ENCODE measurements at regions not wholly inside any gene's neighbourhood (a gene's known extent, or its start where the extent isn't known, plus 50 kb on each side); places are given as distances from the start of the nearest gene placed in this dataset.

DNA sequence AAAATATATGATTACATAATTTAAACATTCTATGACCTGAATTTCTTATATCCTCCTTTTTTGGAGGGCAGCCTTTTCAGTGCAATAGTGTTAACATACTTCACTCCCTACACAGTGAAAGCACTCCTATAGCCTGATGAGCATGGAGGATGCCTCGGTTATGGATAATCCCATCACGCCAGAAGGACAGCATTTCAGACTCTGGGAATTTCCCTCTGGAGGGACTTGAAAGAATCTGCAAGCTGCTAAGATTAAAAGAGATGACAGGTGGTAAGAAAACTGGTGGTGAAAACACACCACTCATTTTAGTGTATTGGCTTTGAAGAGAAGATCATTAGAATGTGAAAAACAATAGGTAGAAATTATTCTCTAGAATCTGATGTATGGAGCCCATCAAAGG is 99.3 kb upstream of the LMNTD1 start (continued):
- TF ChIP-seq, protein P1, sequence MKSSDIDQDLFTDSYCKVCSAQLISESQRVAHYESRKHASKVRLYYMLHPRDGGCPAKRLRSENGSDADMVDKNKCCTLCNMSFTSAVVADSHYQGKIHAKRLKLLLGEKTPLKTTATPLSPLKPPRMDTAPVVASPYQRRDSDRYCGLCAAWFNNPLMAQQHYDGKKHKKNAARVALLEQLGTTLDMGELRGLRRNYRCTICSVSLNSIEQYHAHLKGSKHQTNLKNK (CRISPR knock-in tag; IDR thresholded peaks at IDR 0.05), result no peak

DNA sequence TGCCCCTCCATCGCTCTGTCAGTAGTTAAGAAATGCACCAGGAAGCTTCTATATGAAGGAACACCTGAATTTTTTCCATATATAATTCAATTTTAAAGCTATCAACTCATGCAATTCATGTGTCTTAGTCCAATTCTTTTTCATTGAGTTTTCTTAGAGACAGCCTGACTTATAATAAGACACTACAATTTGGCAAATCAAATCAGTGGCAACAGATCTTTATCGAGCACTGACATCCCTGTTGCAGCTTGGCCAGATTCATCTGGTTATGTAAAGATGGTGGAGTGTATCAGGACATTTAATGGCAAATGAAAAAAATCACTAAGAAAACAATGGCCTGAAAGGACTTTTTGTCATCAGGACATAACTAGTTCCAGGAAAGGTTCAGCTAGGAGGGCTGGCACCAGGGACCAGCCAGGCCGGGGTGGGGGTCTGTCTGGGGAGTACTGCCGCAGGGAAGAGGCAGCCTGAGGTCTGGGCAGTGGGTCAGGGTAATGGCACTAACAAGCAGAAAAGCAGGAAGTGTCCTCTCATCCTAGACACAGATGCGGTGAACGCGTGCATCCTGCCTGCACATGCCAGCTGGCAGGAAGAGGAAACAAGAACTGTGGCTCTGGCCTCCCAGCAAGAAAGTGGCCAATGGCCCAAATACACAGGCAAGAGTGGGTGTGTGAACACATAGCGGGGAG is 100.5 kb upstream of the LMNTD1 start:
- ATAC-seq (no peak), DNase-seq (ENCODE audit: low spot score) (no peak)
- POLR2A ChIA-PET, result no interaction called here
- Mint-ChIP-seq H3K27ac (no peak overlapping the region), H3K27me3 (ENCODE audit: low read depth) (no peaks in the 10 kb centered on the region), H3K4me3 (no peak overlapping the region), H3K4me1 (peaks cover 11% of the 10 kb centered on the region), H3K36me3 (no peaks in the 10 kb centered on the region), H3K9me3 (peaks cover 9% of the 10 kb centered on the region; the same call in 1 of the 2 replicates)
- no peak for TF ChIP-seq EMX1 (CRISPR knock-in tag; IDR thresholded peaks at IDR 0.05)
- TF ChIP-seq, protein P2, sequence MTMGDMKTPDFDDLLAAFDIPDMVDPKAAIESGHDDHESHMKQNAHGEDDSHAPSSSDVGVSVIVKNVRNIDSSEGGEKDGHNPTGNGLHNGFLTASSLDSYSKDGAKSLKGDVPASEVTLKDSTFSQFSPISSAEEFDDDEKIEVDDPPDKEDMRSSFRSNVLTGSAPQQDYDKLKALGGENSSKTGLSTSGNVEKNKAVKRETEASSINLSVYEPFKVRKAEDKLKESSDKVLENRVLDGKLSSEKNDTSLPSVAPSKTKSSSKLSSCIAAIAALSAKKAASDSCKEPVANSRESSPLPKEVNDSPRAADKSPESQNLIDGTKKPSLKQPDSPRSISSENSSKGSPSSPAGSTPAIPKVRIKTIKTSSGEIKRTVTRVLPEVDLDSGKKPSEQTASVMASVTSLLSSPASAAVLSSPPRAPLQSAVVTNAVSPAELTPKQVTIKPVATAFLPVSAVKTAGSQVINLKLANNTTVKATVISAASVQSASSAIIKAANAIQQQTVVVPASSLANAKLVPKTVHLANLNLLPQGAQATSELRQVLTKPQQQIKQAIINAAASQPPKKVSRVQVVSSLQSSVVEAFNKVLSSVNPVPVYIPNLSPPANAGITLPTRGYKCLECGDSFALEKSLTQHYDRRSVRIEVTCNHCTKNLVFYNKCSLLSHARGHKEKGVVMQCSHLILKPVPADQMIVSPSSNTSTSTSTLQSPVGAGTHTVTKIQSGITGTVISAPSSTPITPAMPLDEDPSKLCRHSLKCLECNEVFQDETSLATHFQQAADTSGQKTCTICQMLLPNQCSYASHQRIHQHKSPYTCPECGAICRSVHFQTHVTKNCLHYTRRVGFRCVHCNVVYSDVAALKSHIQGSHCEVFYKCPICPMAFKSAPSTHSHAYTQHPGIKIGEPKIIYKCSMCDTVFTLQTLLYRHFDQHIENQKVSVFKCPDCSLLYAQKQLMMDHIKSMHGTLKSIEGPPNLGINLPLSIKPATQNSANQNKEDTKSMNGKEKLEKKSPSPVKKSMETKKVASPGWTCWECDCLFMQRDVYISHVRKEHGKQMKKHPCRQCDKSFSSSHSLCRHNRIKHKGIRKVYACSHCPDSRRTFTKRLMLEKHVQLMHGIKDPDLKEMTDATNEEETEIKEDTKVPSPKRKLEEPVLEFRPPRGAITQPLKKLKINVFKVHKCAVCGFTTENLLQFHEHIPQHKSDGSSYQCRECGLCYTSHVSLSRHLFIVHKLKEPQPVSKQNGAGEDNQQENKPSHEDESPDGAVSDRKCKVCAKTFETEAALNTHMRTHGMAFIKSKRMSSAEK (CRISPR knock-in tag; IDR thresholded peaks at IDR 0.05; ENCODE audit: borderline replicate concordance), result no peak
- TF ChIP-seq GTF2I (CRISPR knock-in tag; conservative IDR thresholded peaks at IDR 0.05), result no peak
- TF ChIP-seq, protein P3, sequence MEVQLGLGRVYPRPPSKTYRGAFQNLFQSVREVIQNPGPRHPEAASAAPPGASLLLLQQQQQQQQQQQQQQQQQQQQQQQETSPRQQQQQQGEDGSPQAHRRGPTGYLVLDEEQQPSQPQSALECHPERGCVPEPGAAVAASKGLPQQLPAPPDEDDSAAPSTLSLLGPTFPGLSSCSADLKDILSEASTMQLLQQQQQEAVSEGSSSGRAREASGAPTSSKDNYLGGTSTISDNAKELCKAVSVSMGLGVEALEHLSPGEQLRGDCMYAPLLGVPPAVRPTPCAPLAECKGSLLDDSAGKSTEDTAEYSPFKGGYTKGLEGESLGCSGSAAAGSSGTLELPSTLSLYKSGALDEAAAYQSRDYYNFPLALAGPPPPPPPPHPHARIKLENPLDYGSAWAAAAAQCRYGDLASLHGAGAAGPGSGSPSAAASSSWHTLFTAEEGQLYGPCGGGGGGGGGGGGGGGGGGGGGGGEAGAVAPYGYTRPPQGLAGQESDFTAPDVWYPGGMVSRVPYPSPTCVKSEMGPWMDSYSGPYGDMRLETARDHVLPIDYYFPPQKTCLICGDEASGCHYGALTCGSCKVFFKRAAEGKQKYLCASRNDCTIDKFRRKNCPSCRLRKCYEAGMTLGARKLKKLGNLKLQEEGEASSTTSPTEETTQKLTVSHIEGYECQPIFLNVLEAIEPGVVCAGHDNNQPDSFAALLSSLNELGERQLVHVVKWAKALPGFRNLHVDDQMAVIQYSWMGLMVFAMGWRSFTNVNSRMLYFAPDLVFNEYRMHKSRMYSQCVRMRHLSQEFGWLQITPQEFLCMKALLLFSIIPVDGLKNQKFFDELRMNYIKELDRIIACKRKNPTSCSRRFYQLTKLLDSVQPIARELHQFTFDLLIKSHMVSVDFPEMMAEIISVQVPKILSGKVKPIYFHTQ (CRISPR knock-in tag; IDR thresholded peaks at IDR 0.05), result no peak
- TF ChIP-seq, protein P4, sequence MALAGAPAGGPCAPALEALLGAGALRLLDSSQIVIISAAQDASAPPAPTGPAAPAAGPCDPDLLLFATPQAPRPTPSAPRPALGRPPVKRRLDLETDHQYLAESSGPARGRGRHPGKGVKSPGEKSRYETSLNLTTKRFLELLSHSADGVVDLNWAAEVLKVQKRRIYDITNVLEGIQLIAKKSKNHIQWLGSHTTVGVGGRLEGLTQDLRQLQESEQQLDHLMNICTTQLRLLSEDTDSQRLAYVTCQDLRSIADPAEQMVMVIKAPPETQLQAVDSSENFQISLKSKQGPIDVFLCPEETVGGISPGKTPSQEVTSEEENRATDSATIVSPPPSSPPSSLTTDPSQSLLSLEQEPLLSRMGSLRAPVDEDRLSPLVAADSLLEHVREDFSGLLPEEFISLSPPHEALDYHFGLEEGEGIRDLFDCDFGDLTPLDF (CRISPR knock-in tag; IDR thresholded peaks at IDR 0.05), result no peak
- TF ChIP-seq, protein P5, sequence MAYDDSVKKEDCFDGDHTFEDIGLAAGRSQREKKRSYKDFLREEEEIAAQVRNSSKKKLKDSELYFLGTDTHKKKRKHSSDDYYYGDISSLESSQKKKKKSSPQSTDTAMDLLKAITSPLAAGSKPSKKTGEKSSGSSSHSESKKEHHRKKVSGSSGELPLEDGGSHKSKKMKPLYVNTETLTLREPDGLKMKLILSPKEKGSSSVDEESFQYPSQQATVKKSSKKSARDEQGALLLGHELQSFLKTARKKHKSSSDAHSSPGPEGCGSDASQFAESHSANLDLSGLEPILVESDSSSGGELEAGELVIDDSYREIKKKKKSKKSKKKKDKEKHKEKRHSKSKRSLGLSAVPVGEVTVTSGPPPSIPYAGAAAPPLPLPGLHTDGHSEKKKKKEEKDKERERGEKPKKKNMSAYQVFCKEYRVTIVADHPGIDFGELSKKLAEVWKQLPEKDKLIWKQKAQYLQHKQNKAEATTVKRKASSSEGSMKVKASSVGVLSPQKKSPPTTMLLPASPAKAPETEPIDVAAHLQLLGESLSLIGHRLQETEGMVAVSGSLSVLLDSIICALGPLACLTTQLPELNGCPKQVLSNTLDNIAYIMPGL (CRISPR knock-in tag; IDR thresholded peaks at IDR 0.05), result no peak
- TF ChIP-seq ZNF121 (CRISPR knock-in tag; IDR thresholded peaks at IDR 0.05), result no peak
- CTCF ChIA-PET, result no interaction called here

DNA sequence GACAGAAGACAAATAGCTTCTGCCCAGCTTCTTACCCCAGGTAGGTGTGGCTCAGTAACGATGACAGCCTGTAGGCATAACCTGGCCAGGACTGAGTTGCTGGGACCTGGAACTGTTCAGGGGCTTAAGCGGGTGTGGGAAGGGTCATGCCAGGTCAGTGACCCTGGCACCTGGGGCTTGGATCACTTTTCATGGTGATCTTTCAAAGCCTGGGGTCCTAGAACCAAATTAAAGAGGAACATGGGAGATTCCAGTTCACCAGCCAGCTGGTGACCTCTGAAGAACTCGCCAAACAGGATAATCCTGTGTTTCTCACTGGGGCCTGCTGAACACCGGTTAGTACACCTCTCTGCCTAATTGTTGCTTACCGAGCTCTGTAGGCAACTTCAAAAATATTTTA is 102.6 kb upstream of the LMNTD1 start:
- Mint-ChIP-seq H3K27ac (no peak overlapping the region), H3K27me3 (ENCODE audit: low read depth) (no peaks in the 10 kb centered on the region), H3K4me3 (no peak overlapping the region), H3K36me3 (no peaks in the 10 kb centered on the region), H3K4me1 (peaks cover 11% of the 10 kb centered on the region), H3K9me3 (peaks cover 9% of the 10 kb centered on the region; the same call in 1 of the 2 replicates)
- ChIA-PET CTCF (no interaction called here), POLR2A (no interaction called here)
- DNase-seq (ENCODE audit: low spot score), result no peak
- no peak for ATAC-seq
- TF ChIP-seq ETV6 (CRISPR knock-in tag; IDR thresholded peaks at IDR 0.05) (no peak), SP1 (CRISPR knock-in tag; conservative IDR thresholded peaks at IDR 0.05) (no peak), ZNF423 (CRISPR knock-in tag; IDR thresholded peaks at IDR 0.05) (no peak), GTF2I (CRISPR knock-in tag; conservative IDR thresholded peaks at IDR 0.05) (no peak), KAT7 (CRISPR knock-in tag; IDR thresholded peaks at IDR 0.05; ENCODE audit: borderline replicate concordance) (no peak), NFYB (CRISPR knock-in tag; conservative IDR thresholded peaks at IDR 0.05; ENCODE audit: low read depth) (no peak)
- TF ChIP-seq, protein P6, sequence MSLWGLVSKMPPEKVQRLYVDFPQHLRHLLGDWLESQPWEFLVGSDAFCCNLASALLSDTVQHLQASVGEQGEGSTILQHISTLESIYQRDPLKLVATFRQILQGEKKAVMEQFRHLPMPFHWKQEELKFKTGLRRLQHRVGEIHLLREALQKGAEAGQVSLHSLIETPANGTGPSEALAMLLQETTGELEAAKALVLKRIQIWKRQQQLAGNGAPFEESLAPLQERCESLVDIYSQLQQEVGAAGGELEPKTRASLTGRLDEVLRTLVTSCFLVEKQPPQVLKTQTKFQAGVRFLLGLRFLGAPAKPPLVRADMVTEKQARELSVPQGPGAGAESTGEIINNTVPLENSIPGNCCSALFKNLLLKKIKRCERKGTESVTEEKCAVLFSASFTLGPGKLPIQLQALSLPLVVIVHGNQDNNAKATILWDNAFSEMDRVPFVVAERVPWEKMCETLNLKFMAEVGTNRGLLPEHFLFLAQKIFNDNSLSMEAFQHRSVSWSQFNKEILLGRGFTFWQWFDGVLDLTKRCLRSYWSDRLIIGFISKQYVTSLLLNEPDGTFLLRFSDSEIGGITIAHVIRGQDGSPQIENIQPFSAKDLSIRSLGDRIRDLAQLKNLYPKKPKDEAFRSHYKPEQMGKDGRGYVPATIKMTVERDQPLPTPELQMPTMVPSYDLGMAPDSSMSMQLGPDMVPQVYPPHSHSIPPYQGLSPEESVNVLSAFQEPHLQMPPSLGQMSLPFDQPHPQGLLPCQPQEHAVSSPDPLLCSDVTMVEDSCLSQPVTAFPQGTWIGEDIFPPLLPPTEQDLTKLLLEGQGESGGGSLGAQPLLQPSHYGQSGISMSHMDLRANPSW (CRISPR knock-in tag; conservative IDR thresholded peaks at IDR 0.05; ENCODE audit: low read depth), result no peak
- TF ChIP-seq, protein P5 (CRISPR knock-in tag; IDR thresholded peaks at IDR 0.05), result no peak
- TF ChIP-seq, protein P4 (CRISPR knock-in tag; IDR thresholded peaks at IDR 0.05), result no peak
